DND-41 (cell line): ENCODE measurements at regions not wholly inside any gene's neighbourhood (a gene's known extent, or its start where the extent isn't known, plus 50 kb on each side); places are given as distances from the start of the nearest gene placed in this dataset.
"Not testable (repeated sequence)": the region's sequence is repeated elsewhere in the genome, so short reads cannot be mapped to it uniquely, and the experiment has no call there.

Experiments used
- ATAC-seq: fragments of 200-7000 bp; cut with Tn5 transposase; 3 replicates; pipeline ENCODE4 v1.9.1; 2021; ENCODE audit warnings: low read depth; ENCODE audit not compliant: insufficient read depth
- DNase-seq: peaks from one replicate; pipeline ENCODE4 v3.0.0-alpha.2; 2020
- H2AFZ ChIP-seq: 2 replicates; pipeline ENCODE4 v1.6.0; 2012; ENCODE audit warnings: low read depth, low read length
- H3K27ac ChIP-seq: 2 replicates; pipeline ENCODE4 v1.5.1; 2012; ENCODE audit warnings: low read length, inconsistent platforms
- H3K27me3 ChIP-seq: fragments of 200-600 bp; sonication (generic); 2 replicates; pipeline ENCODE4 v1.6.0; 2012; ENCODE audit warnings: low read length, mild to moderate bottlenecking, inconsistent platforms; ENCODE audit not compliant: insufficient read depth, poor library complexity
- H3K36me3 ChIP-seq: 2 replicates; pipeline ENCODE4 v1.5.1; 2012; ENCODE audit warnings: low read length, inconsistent platforms; ENCODE audit not compliant: insufficient read depth
- H3K4me1 ChIP-seq: 2 replicates; pipeline ENCODE4 v1.5.1; 2012; ENCODE audit warnings: mild to moderate bottlenecking, low read length; ENCODE audit not compliant: insufficient read depth
- H3K4me2 ChIP-seq: 2 replicates; pipeline ENCODE4 v1.6.0; 2012; ENCODE audit warnings: mild to moderate bottlenecking, moderate library complexity, low read length, inconsistent platforms; ENCODE audit not compliant: insufficient read depth
- H3K4me3 ChIP-seq, 2 experiments: fragments of 200-600 bp in 1 of 2; shearing (Covaris generic) in 1 of 2; 2 replicates each; pipeline ENCODE4 v1.5.1; 2012 to 2016; ENCODE audit warnings: inconsistent platforms in 2 of 2, low read length in 2 of 2, mild to moderate bottlenecking in 2 of 2, low read depth in 1 of 2, moderate library complexity in 1 of 2
- H3K79me2 ChIP-seq: 2 replicates; pipeline ENCODE4 v1.6.0; 2012; ENCODE audit warnings: low read length, inconsistent platforms; ENCODE audit not compliant: insufficient read depth
- H3K9ac ChIP-seq: 2 replicates; pipeline ENCODE4 v1.6.0; 2012; ENCODE audit warnings: low read depth, mild to moderate bottlenecking, inconsistent platforms, low read length, moderate library complexity
- H3K9me3 ChIP-seq: 2 replicates; pipeline ENCODE4 v1.5.1; 2012; ENCODE audit warnings: low read length, moderate library complexity, mild to moderate bottlenecking, inconsistent platforms; ENCODE audit not compliant: insufficient read depth, severe bottlenecking
- H4K20me1 ChIP-seq: 2 replicates; pipeline ENCODE4 v1.6.0; 2012; ENCODE audit warnings: low read length; ENCODE audit not compliant: insufficient read depth

- not testable (repeated sequence) for H4K20me1 ChIP-seq, H3K36me3 ChIP-seq, H3K27me3 ChIP-seq, DNase-seq, H3K9ac ChIP-seq, H3K9me3 ChIP-seq, H3K4me2 ChIP-seq, H3K27ac ChIP-seq, H3K79me2 ChIP-seq, H3K4me1 ChIP-seq, H3K4me3 ChIP-seq, ATAC-seq, H2AFZ ChIP-seq
Measured at GRCh38 chr4:49233346-49233745, 247.3 kb downstream of the CWH43 start.

- not testable (repeated sequence) for H3K9me3 ChIP-seq, H4K20me1 ChIP-seq, H3K4me2 ChIP-seq, DNase-seq, H3K9ac ChIP-seq, H3K4me3 ChIP-seq, H2AFZ ChIP-seq, H3K27ac ChIP-seq, H3K27me3 ChIP-seq, H3K4me1 ChIP-seq, H3K79me2 ChIP-seq, H3K36me3 ChIP-seq, ATAC-seq
Measured at GRCh38 chr4:49233749-49234148, 247.7 kb downstream of the CWH43 start.

GRCh38 chr4:49234382-49234781 lies 248.3 kb downstream of the CWH43 start:
- ATAC-seq = not testable (repeated sequence)

DNA sequence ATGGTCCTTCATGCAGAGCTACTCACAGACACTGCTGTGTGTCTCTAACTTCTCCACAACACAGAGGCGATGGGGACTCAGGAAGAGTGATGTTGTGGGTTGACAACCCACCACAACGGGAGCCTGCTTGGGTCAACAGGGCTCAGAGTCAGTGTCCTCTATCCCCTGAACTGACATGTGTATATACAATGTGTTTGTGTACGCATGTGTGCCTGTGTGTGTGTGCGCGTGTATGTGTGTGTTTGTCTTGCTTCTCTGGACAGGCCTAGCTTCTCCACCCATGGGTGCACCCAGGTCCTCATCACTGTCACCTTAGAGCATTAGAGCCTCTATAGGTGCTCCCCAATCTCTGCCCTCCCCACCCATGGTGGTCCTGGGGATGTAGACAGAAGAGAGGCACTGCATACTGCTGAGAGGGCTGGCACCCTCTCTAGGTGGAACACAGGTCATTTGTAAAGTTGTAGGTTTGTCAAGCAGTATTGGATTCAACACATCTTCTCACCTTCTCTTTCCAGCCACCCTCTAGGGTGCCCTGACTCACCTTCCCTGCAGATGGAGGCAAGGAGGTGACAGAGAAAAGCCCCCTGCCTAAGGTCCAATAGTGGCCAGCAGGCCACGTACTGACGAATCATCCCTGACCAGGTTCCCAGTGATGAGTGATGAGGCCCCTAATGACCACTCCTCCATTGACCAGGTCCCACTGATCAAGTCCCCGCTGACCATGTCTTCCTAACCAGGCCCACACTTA lies 249.5 kb downstream of the CWH43 start:
- H3K9me3 ChIP-seq, H3K9ac ChIP-seq, H3K36me3 ChIP-seq, H3K27me3 ChIP-seq, H2AFZ ChIP-seq, H3K4me1 ChIP-seq, DNase-seq, H3K79me2 ChIP-seq, ATAC-seq, H3K4me2 ChIP-seq, H3K27ac ChIP-seq, H3K4me3 ChIP-seq, H4K20me1 ChIP-seq: not testable (repeated sequence)

More at GRCh38 chr4:49234382-49234781, 248.3 kb downstream of the CWH43 start:
- H3K9me3 ChIP-seq, H3K9ac ChIP-seq, H4K20me1 ChIP-seq, H3K4me3 ChIP-seq, H2AFZ ChIP-seq, H3K27ac ChIP-seq, H3K79me2 ChIP-seq, H3K27me3 ChIP-seq, DNase-seq, H3K36me3 ChIP-seq, H3K4me1 ChIP-seq, H3K4me2 ChIP-seq: not testable (repeated sequence)

GRCh38 chr4:49236474-49236873 lies 250.4 kb downstream of the CWH43 start:
- not testable (repeated sequence) for H3K27me3 ChIP-seq, H3K36me3 ChIP-seq, ATAC-seq, H3K9ac ChIP-seq, H3K4me1 ChIP-seq, H3K4me3 ChIP-seq, H3K27ac ChIP-seq, H3K4me2 ChIP-seq, DNase-seq, H2AFZ ChIP-seq, H3K9me3 ChIP-seq, H4K20me1 ChIP-seq, H3K79me2 ChIP-seq

GRCh38 chr4:49241295-49241694 lies 255.2 kb downstream of the CWH43 start:
- not testable (repeated sequence) for DNase-seq, H4K20me1 ChIP-seq, H3K27ac ChIP-seq, H3K9ac ChIP-seq, H2AFZ ChIP-seq, H3K4me2 ChIP-seq, H3K79me2 ChIP-seq, ATAC-seq, H3K9me3 ChIP-seq, H3K4me1 ChIP-seq, H3K4me3 ChIP-seq, H3K27me3 ChIP-seq, H3K36me3 ChIP-seq

- not testable (repeated sequence) for H3K36me3 ChIP-seq, DNase-seq
Measured at GRCh38 chr4:49262786-49263185, 276.7 kb downstream of the CWH43 start.

GRCh38 chr4:49270435-49270834 lies 284.4 kb downstream of the CWH43 start:
- ATAC-seq, H3K9ac ChIP-seq, H3K27ac ChIP-seq, H3K4me1 ChIP-seq, H3K79me2 ChIP-seq, H2AFZ ChIP-seq, H3K4me2 ChIP-seq, H3K27me3 ChIP-seq, DNase-seq, H3K36me3 ChIP-seq, H3K4me3 ChIP-seq, H4K20me1 ChIP-seq, H3K9me3 ChIP-seq: not testable (repeated sequence)

More at GRCh38 chr4:49262786-49263185, 276.7 kb downstream of the CWH43 start:
- not testable (repeated sequence) for H3K27ac ChIP-seq, H3K9ac ChIP-seq, H4K20me1 ChIP-seq, H2AFZ ChIP-seq, H3K27me3 ChIP-seq, H3K79me2 ChIP-seq, H3K4me1 ChIP-seq, H3K4me3 ChIP-seq, ATAC-seq, H3K4me2 ChIP-seq, H3K9me3 ChIP-seq
